Panc1 (cell line): ENCODE measurements at regions not wholly inside any gene's neighbourhood (a gene's known extent, or its start where the extent isn't known, plus 50 kb on each side); places are given as distances from the start of the nearest gene placed in this dataset.
"Not testable (repeated sequence)": the region's sequence is repeated elsewhere in the genome, so short reads cannot be mapped to it uniquely, and the experiment has no call there.

Source experiments
- CTCF ChIP-seq: fragments of 450-650 bp; IDR thresholded peaks from 2 replicates; pipeline ENCODE4 v1.5.1; 2017; ENCODE audit warnings: mild to moderate bottlenecking
- POLR2AphosphoS5 ChIP-seq: IDR thresholded peaks from 2 replicates; pipeline ENCODE4 v1.6.1; 2012; ENCODE audit warnings: mild to moderate bottlenecking, low read depth, low read length, moderate library complexity
- SIN3A ChIP-seq: IDR thresholded peaks from 2 replicates; pipeline ENCODE4 v1.6.1; 2012; ENCODE audit warnings: low read depth, mild to moderate bottlenecking, low read length, moderate library complexity, borderline replicate concordance; ENCODE audit not compliant: insufficient read depth

GRCh38 chr13:21274457-21274856, 98.0 kb downstream of the MRPL57 start:
- TF ChIP-seq CTCF, SIN3A, POLR2AphosphoS5: not testable (repeated sequence)
